Kidney (tissue), 13 donors: ENCODE measurements at regions not wholly inside any gene's neighbourhood (a gene's known extent, or its start where the extent isn't known, plus 50 kb on each side); places are given as distances from the start of the nearest gene placed in this dataset.

Experiments used
- DNase-seq, 5 donors: peaks; one replicate each; pipeline ENCODE4 v3.0.0-alpha.2; 2013 to 2020
- FAIRE-seq: peaks from 2 replicates; lab custom pipeline; 2012; peaks lifted over from hg19 to GRCh38; lab: Jason Lieb, UNC
- H3K27ac ChIP-seq, 2 donors: one replicate each; pipeline ENCODE4 v1.7.0; 2013; ENCODE audit warnings: low read depth in 2 of 2, low read length in 2 of 2, inconsistent platforms in 1 of 2
- H3K27me3 ChIP-seq: one replicate; pipeline ENCODE4 v1.7.1; 2013; ENCODE audit warnings: low read length, inconsistent platforms; ENCODE audit not compliant: control insufficient read depth, insufficient read depth
- H3K36me3 ChIP-seq, 3 donors: one replicate each; pipeline versions ENCODE4 v1.7.0 to v1.7.1; 2013; ENCODE audit warnings: low read length in 3 of 3, control low read depth in 1 of 3, inconsistent platforms in 1 of 3; ENCODE audit not compliant: insufficient read depth in 3 of 3, control insufficient read depth in 2 of 3
- H3K4me1 ChIP-seq, 3 donors: one replicate each; pipeline versions ENCODE4 v1.7.0 to v1.7.1; 2013; ENCODE audit warnings: low read length in 3 of 3, inconsistent platforms in 1 of 3, low read depth in 1 of 3; ENCODE audit not compliant: control insufficient read depth in 2 of 3, insufficient read depth in 2 of 3
- H3K4me3 ChIP-seq, 3 donors: one replicate each; pipeline versions ENCODE4 v1.7.0 to v1.8.1; 2013; ENCODE audit warnings: low read length in 3 of 3, control low read depth in 1 of 3, inconsistent platforms in 1 of 3
- H3K9ac ChIP-seq, 3 donors: one replicate each; pipeline versions ENCODE4 v1.7.0 to v1.7.1; 2013; ENCODE audit warnings: low read length in 3 of 3, control low read depth in 1 of 3, inconsistent platforms in 1 of 3
- H3K9me3 ChIP-seq, 3 donors: one replicate each; pipeline versions ENCODE4 v1.7.0 to v1.7.1; 2013; ENCODE audit warnings: low read length in 3 of 3, control low read depth in 1 of 3, inconsistent platforms in 1 of 3; ENCODE audit not compliant: control insufficient read depth in 2 of 3, insufficient read depth in 1 of 3
- CTCF ChIP-seq: IDR thresholded peaks from 3 replicates; pipeline ENCODE4 v1.5.1; 2012; ENCODE audit warnings: mild to moderate bottlenecking, moderate library complexity, borderline replicate concordance; ENCODE audit not compliant: insufficient read depth; ENCODE audit errors: extremely low read depth
- intact Hi-C: fragments of 100-400 bp; cut with DNase I; formaldehyde crosslinking; loops from one replicate; pipeline ENCODE4 v1.11.1; 2022
- donor health status: control.
- donor health status: control.
- donor health status: control.
- donor health status: control.
- donor health status: control.
- donor health status: DM: yes; HTN: yes; CAD: no.
- donor health status: Normal renal cell carcinoma (clear cell type).

- TF ChIP-seq CTCF: no peak
- H3K9me3 ChIP-seq: no peaks in the 10 kb centered on the region
- H3K27me3 ChIP-seq: no peaks in the 10 kb centered on the region
- peak in 2 of 5 donors; percentile 4 to 29 for DNase-seq
- no peak for FAIRE-seq
- H3K27ac ChIP-seq: no peak overlapping the region
- H3K36me3 ChIP-seq: no peaks in the 10 kb centered on the region
- no peaks in the 10 kb centered on the region for H3K4me1 ChIP-seq
- no peak overlapping the region for H3K4me3 ChIP-seq
- H3K9ac ChIP-seq: no peak overlapping the region
- intact Hi-C loops: no loop called here
Observed at GRCh38 chr3:191695131-191695814, 234.3 kb downstream of the PYDC2 start.

GRCh38 chr3:191695815-191696153, 234.8 kb downstream of the PYDC2 start:
- no peak overlapping the region for H3K27ac ChIP-seq
- H3K27me3 ChIP-seq: no peaks in the 10 kb centered on the region
- TF ChIP-seq CTCF: no peak
- H3K9me3 ChIP-seq: no peaks in the 10 kb centered on the region
- intact Hi-C loops: no loop called here
- H3K4me3 ChIP-seq: no peak overlapping the region
- H3K9ac ChIP-seq: no peak overlapping the region
- DNase-seq (no peak), FAIRE-seq (no peak)
- H3K36me3 ChIP-seq: no peaks in the 10 kb centered on the region
- H3K4me1 ChIP-seq: no peaks in the 10 kb centered on the region

GRCh38 chr3:191696348-191696747, 235.4 kb downstream of the PYDC2 start:
- intact Hi-C loops: no loop called here
- FAIRE-seq: no peak

More at GRCh38 chr3:191696348-191696747, 235.4 kb downstream of the PYDC2 start:
- no peak overlapping the region for H3K27ac ChIP-seq
- no peak overlapping the region for H3K9ac ChIP-seq
- H3K4me1 ChIP-seq: no peaks in the 10 kb centered on the region
- H3K36me3 ChIP-seq: no peaks in the 10 kb centered on the region
- H3K27me3 ChIP-seq: no peaks in the 10 kb centered on the region
- peaks cover 0 to 4% (median 0%) of the 10 kb centered on the region in 3 donors for H3K9me3 ChIP-seq
- H3K4me3 ChIP-seq: no peak overlapping the region
- TF ChIP-seq CTCF: no peak
- DNase-seq: peak in 1 of 5 donors; percentile 18
